RWPE2 (cell line): ENCODE measurements at regions not wholly inside any gene's neighbourhood (a gene's known extent, or its start where the extent isn't known, plus 50 kb on each side); places are given as distances from the start of the nearest gene placed in this dataset.

Experiments used
- ATAC-seq: fragments of 200-7000 bp; cut with Tn5 transposase; 3 replicates; pipeline ENCODE4 v1.9.1; 2021; ENCODE audit warnings: low read depth
- DNase-seq: peaks from one replicate; pipeline ENCODE4 v3.0.0-alpha.2; 2020; ENCODE audit warnings: low spot score
- H3K27ac ChIP-seq: fragments of 450-650 bp; 2 replicates; pipeline ENCODE4 v1.5.1; 2017; ENCODE audit warnings: mild to moderate bottlenecking; ENCODE audit not compliant: poor library complexity, severe bottlenecking
- H3K27me3 ChIP-seq: fragments of 250-450 bp; sonication (Bioruptor Pico); 2 replicates; pipeline ENCODE4 v1.5.1; 2021; ENCODE audit warnings: mild to moderate bottlenecking, moderate library complexity; ENCODE audit not compliant: insufficient read depth, poor library complexity, severe bottlenecking
- H3K36me3 ChIP-seq: fragments of 250-450 bp; sonication (Bioruptor Pico); 2 replicates; pipeline ENCODE4 v1.5.1; 2020; ENCODE audit warnings: low read depth, mild to moderate bottlenecking, moderate library complexity
- H3K4me1 ChIP-seq: fragments of 250-450 bp; sonication (Bioruptor Pico); 2 replicates; pipeline ENCODE4 v1.5.1; 2021; ENCODE audit warnings: mild to moderate bottlenecking, moderate library complexity; ENCODE audit not compliant: insufficient read depth, poor library complexity, severe bottlenecking
- H3K4me3 ChIP-seq: fragments of 250-450 bp; sonication (Bioruptor Pico); 2 replicates; pipeline ENCODE4 v1.5.1; 2021; ENCODE audit warnings: mild to moderate bottlenecking, moderate library complexity; ENCODE audit not compliant: severe bottlenecking
- H3K9me3 ChIP-seq: fragments of 250-450 bp; sonication (Bioruptor Pico); 2 replicates; pipeline ENCODE4 v1.5.1; 2021; ENCODE audit warnings: mild to moderate bottlenecking, moderate library complexity; ENCODE audit not compliant: severe bottlenecking
- CTCF ChIP-seq: fragments of 450-650 bp; IDR thresholded peaks from one replicate; pipeline ENCODE4 v1.5.1; 2017; ENCODE audit warnings: mild to moderate bottlenecking, moderate library complexity; ENCODE audit not compliant: poor library complexity, severe bottlenecking

- no peak overlapping the region for H3K27ac ChIP-seq
- no peaks in the 10 kb centered on the region for H3K36me3 ChIP-seq
- peaks cover 22% of the 10 kb centered on the region for H3K4me1 ChIP-seq
- TF ChIP-seq CTCF, result no peak
- H3K27me3 ChIP-seq, result no peaks in the 10 kb centered on the region
- ATAC-seq (no peak), DNase-seq (no peak)
- no peak overlapping the region for H3K4me3 ChIP-seq
- peaks cover 3% of the 10 kb centered on the region for H3K9me3 ChIP-seq
These were observed 89.5 kb upstream of the SNX19 start for GRCh38 chr11:131005829-131006228.

- TF ChIP-seq CTCF, result peak; percentile 73
- no peak for DNase-seq
- no peaks in the 10 kb centered on the region for H3K36me3 ChIP-seq
- no peak overlapping the region for H3K4me3 ChIP-seq
- H3K9me3 ChIP-seq, result no peaks in the 10 kb centered on the region
- no peak overlapping the region for H3K27ac ChIP-seq
- peak; percentile 87 for ATAC-seq
- no peaks in the 10 kb centered on the region for H3K27me3 ChIP-seq
- no peaks in the 10 kb centered on the region for H3K4me1 ChIP-seq
These were observed 108.7 kb upstream of the SNX19 start for GRCh38 chr11:131025020-131025419.

GRCh38 chr11:131025421-131026125, 109.3 kb upstream of the SNX19 start:
- DNase-seq (no peak), ATAC-seq (no peak)
- Histone ChIP-seq H3K27ac (no peak overlapping the region), H3K4me1 (no peaks in the 10 kb centered on the region), H3K4me3 (no peak overlapping the region), H3K9me3 (no peaks in the 10 kb centered on the region), H3K36me3 (no peaks in the 10 kb centered on the region), H3K27me3 (no peaks in the 10 kb centered on the region)
- no peak for TF ChIP-seq CTCF

- H3K27me3 ChIP-seq, result no peaks in the 10 kb centered on the region
- H3K27ac ChIP-seq, result no peak overlapping the region
- no peaks in the 10 kb centered on the region for H3K4me1 ChIP-seq
- no peak overlapping the region for H3K4me3 ChIP-seq
- H3K36me3 ChIP-seq, result no peaks in the 10 kb centered on the region
- no peak for DNase-seq
- no peak for ATAC-seq
- TF ChIP-seq CTCF, result no peak
- H3K9me3 ChIP-seq, result no peaks in the 10 kb centered on the region
These were observed 111.2 kb upstream of the SNX19 start for GRCh38 chr11:131027491-131027890.

GRCh38 chr11:131033151-131033651, 116.9 kb upstream of the SNX19 start:
- no peaks in the 10 kb centered on the region for H3K27me3 ChIP-seq
- DNase-seq (peak; percentile 70), ATAC-seq (peak; percentile 92)
- peak overlapping the region; percentile 88 for H3K27ac ChIP-seq
- H3K4me3 ChIP-seq, result no peak overlapping the region
- no peaks in the 10 kb centered on the region for H3K9me3 ChIP-seq
- no peak for TF ChIP-seq CTCF
- H3K4me1 ChIP-seq, result peaks cover 15% of the 10 kb centered on the region
- H3K36me3 ChIP-seq, result no peaks in the 10 kb centered on the region
